ENCODE measurements at regions not wholly inside any gene's neighbourhood (a gene's known extent, or its start where the extent isn't known, plus 50 kb on each side); places are given as distances from the start of the nearest gene placed in this dataset.
A peak's percentile ranks its signal among the peaks of the same experiment; 100 is the strongest.

GRCh38 chr9:74120470-74120869, 376.7 kb upstream of the RORB start:
- no peak overlapping the region for H3K4me3 Mint-ChIP-seq
- H3K27ac ChIP-seq (ENCODE audit: low read depth in 1 of 2, low read length in 2 of 2) = no peak overlapping the region
- no peaks in the 10 kb centered on the region for H3K36me3 ChIP-seq (replicated peaks in 1 of 2; ENCODE audit: control insufficient read depth in 1 of 2, insufficient read depth in 2 of 2, low read length in 2 of 2)
- no peak overlapping the region for H3K4me3 ChIP-seq (replicated peaks in 1 of 3; ENCODE audit: low read depth in 2 of 3, low read length in 3 of 3)
- no peak overlapping the region for H2AFZ ChIP-seq (ENCODE audit: insufficient read depth, low read depth, low read length, poor library complexity, severe bottlenecking)
- H3K4me2 ChIP-seq (replicated peaks; ENCODE audit: extremely low read depth, low read length, poor library complexity, severe bottlenecking) = no peak overlapping the region
- H4K20me1 ChIP-seq (ENCODE audit: insufficient read depth, low read length) = no peaks in the 10 kb centered on the region
- H3K27me3 Mint-ChIP-seq (ENCODE audit: low read depth in 3 of 3) = peaks cover 0 to 2% (median 0%) of the 10 kb centered on the region in 3 donors
- H3K27ac Mint-ChIP-seq = peak overlapping the region in 1 of 7 donors; percentile 26
- H3K36me3 Mint-ChIP-seq = no peaks in the 10 kb centered on the region
- no peak for DNase-seq
- 95% methylated on average over 2 of the region's 4 CpGs for WGBS (ENCODE audit: insufficient coverage)
- no peak overlapping the region for H3K9ac ChIP-seq (ENCODE audit: insufficient read depth, low read length, poor library complexity, severe bottlenecking)
- intact Hi-C loops (cut with micrococcal nuclease) = no loop called here
- H3K9me3 ChIP-seq (replicated peaks in 1 of 2; ENCODE audit: control insufficient read depth in 1 of 2, insufficient read depth in 1 of 2, low read length in 2 of 2) = no peaks in the 10 kb centered on the region
- TF ChIP-seq, protein P1, sequence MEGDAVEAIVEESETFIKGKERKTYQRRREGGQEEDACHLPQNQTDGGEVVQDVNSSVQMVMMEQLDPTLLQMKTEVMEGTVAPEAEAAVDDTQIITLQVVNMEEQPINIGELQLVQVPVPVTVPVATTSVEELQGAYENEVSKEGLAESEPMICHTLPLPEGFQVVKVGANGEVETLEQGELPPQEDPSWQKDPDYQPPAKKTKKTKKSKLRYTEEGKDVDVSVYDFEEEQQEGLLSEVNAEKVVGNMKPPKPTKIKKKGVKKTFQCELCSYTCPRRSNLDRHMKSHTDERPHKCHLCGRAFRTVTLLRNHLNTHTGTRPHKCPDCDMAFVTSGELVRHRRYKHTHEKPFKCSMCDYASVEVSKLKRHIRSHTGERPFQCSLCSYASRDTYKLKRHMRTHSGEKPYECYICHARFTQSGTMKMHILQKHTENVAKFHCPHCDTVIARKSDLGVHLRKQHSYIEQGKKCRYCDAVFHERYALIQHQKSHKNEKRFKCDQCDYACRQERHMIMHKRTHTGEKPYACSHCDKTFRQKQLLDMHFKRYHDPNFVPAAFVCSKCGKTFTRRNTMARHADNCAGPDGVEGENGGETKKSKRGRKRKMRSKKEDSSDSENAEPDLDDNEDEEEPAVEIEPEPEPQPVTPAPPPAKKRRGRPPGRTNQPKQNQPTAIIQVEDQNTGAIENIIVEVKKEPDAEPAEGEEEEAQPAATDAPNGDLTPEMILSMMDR (IDR thresholded peaks at IDR 0.05) = no peak
- H3K4me1 Mint-ChIP-seq = no peaks in the 10 kb centered on the region
- peaks cover 0 to 3% (median 0%) of the 10 kb centered on the region in 7 donors for H3K9me3 Mint-ChIP-seq
- H3K4me1 ChIP-seq (ENCODE audit: control insufficient read depth in 1 of 2, insufficient read depth in 2 of 2, low read length in 2 of 2) = no peaks in the 10 kb centered on the region
- H3K27me3 ChIP-seq (ENCODE audit: control insufficient read depth in 2 of 2, insufficient read depth in 2 of 2, low read length in 2 of 2) = no peaks in the 10 kb centered on the region
- no peaks in the 10 kb centered on the region for H3K79me2 ChIP-seq (ENCODE audit: insufficient read depth, low read length)

- Histone ChIP-seq H3K27ac (ENCODE audit: low read depth in 1 of 2, low read length in 2 of 2) (no peak overlapping the region), H2AFZ (ENCODE audit: insufficient read depth, low read depth, low read length, poor library complexity, severe bottlenecking) (no peak overlapping the region), H3K4me3 (replicated peaks in 1 of 3; ENCODE audit: low read depth in 2 of 3, low read length in 3 of 3) (no peak overlapping the region), H3K36me3 (replicated peaks in 1 of 2; ENCODE audit: control insufficient read depth in 1 of 2, insufficient read depth in 2 of 2, low read length in 2 of 2) (no peaks in the 10 kb centered on the region), H3K79me2 (ENCODE audit: insufficient read depth, low read length) (no peaks in the 10 kb centered on the region), H4K20me1 (ENCODE audit: insufficient read depth, low read length) (no peaks in the 10 kb centered on the region), H3K4me2 (replicated peaks; ENCODE audit: extremely low read depth, low read length, poor library complexity, severe bottlenecking) (no peak overlapping the region), H3K9me3 (replicated peaks in 1 of 2; ENCODE audit: control insufficient read depth in 1 of 2, insufficient read depth in 1 of 2, low read length in 2 of 2) (no peaks in the 10 kb centered on the region), H3K27me3 (ENCODE audit: control insufficient read depth in 2 of 2, insufficient read depth in 2 of 2, low read length in 2 of 2) (no peaks in the 10 kb centered on the region), H3K4me1 (ENCODE audit: control insufficient read depth in 1 of 2, insufficient read depth in 2 of 2, low read length in 2 of 2) (no peaks in the 10 kb centered on the region), H3K9ac (ENCODE audit: insufficient read depth, low read length, poor library complexity, severe bottlenecking) (no peak overlapping the region)
- intact Hi-C loops (cut with micrococcal nuclease) = no loop called here
- Mint-ChIP-seq H3K27ac (no peak overlapping the region), H3K4me3 (no peak overlapping the region), H3K9me3 (peaks cover 0 to 7% (median 2%) of the 10 kb centered on the region in 7 donors), H3K36me3 (no peaks in the 10 kb centered on the region), H3K27me3 (ENCODE audit: low read depth in 3 of 3) (peaks cover 0 to 2% (median 2%) of the 10 kb centered on the region in 3 donors), H3K4me1 (no peaks in the 10 kb centered on the region)
- TF ChIP-seq, protein P1 (IDR thresholded peaks at IDR 0.05) = no peak
- no CpG with 5 or more reads among the region's 2 CpGs for WGBS (ENCODE audit: insufficient coverage)
- DNase-seq = no peak
These were observed 374.9 kb upstream of the RORB start for GRCh38 chr9:74122216-74122615.

Data from CD14-positive monocyte (primary cell).